ENCODE measurements at regions not wholly inside any gene's neighbourhood (a gene's known extent, or its start where the extent isn't known, plus 50 kb on each side); places are given as distances from the start of the nearest gene placed in this dataset.

GRCh38 chr15:70209499-70209898, 111.8 kb upstream of the TLE3 start (continued):
- TF ChIP-seq ASH2L (IDR thresholded peaks at IDR 0.05; ENCODE audit: low read length) (no peak), BRCA1 (IDR thresholded peaks at IDR 0.05; ENCODE audit: low read depth, low read length) (no peak), ATF3 (IDR thresholded peaks at IDR 0.05; ENCODE audit: insufficient read depth, low read depth, low read length) (no peak)

All from H1 (cell line).